Right lobe of liver (tissue), 6 donors: ENCODE measurements at regions not wholly inside any gene's neighbourhood (a gene's known extent, or its start where the extent isn't known, plus 50 kb on each side); places are given as distances from the start of the nearest gene placed in this dataset.

Experiments
- ATAC-seq, 4 donors: fragments of 200-7000 bp; cut with Tn5 transposase; one replicate each; pipeline ENCODE4 v1.9.1; 2020; ENCODE audit warnings: mild to moderate bottlenecking in 4 of 4, moderate library complexity in 4 of 4
- DNase-seq, 3 donors: peaks; one replicate each; pipeline ENCODE4 v3.0.0-alpha.2; 2020
- H3K27ac ChIP-seq, 3 donors: fragments of 200-600 bp; one replicate each; pipeline ENCODE4 v1.8.0; 2022
- H3K27me3 ChIP-seq, 2 donors: fragments of 200-600 bp; one replicate each; pipeline ENCODE4 v1.8.0; 2022
- H3K36me3 ChIP-seq, 4 donors: fragments of 200-600 bp; sonication (generic) in 1 of 4; one replicate each; pipeline versions ENCODE4 v1.5.1 to v1.8.0; 2017 to 2022; ENCODE audit warnings: control low read depth in 1 of 4
- H3K4me1 ChIP-seq, 4 donors: fragments of 200-600 bp; sonication (generic) in 1 of 4; one replicate each; pipeline versions ENCODE4 v1.5.1 to v1.8.0; 2017 to 2022; ENCODE audit warnings: control low read depth in 1 of 4
- H3K4me3 ChIP-seq, 3 donors: fragments of 200-600 bp; one replicate each; pipeline ENCODE4 v1.8.0; 2022
- H3K9me3 ChIP-seq, 4 donors: fragments of 200-600 bp; sonication (generic) in 1 of 4; one replicate each; pipeline versions ENCODE4 v1.5.1 to v1.8.0; 2017 to 2022; ENCODE audit warnings: control low read depth in 1 of 4
- CTCF ChIP-seq, 4 donors: fragments of 200-600 bp in 3 of 4; fragments of 450-650 bp in 1 of 4; IDR thresholded peaks; one replicate each; pipeline versions ENCODE4 v1.5.1 to v1.8.0; 2016 to 2022; ENCODE audit warnings: antibody characterized with exemption in 4 of 4, mild to moderate bottlenecking in 2 of 4
- POLR2A ChIP-seq: fragments of 450-650 bp; IDR thresholded peaks from one replicate; pipeline ENCODE4 v1.6.1; 2017; ENCODE audit warnings: antibody characterized with exemption, mild to moderate bottlenecking
- WGBS: methylation state at CpG from one replicate; pipeline ENCODE4 v1.1.6; 2018; ENCODE audit warnings: low coverage, low lambda C conversion rate; ENCODE audit not compliant: insufficient coverage; ENCODE audit errors: missing lambda C conversion rate; 5-methylcytosine and 5-hydroxymethylcytosine counted together
- intact Hi-C, 2 donors: fragments of 100-400 bp; cut with DNase I; formaldehyde crosslinking; loops; one replicate each; pipeline versions ENCODE4 v1.11.2 to v1.14.1; 2022
- donor health status: DM: no; HTN: yes; CAD: no.
- donor health status: DM: no; HTN: no; CAD: no.
- donor health status: DM: no; HTN: no; CAD: no.
- donor health status: DM: no; HTN: yes; CAD: no.
- donor health status: DM: no; HTN: yes; CAD: no.

- no peak for ATAC-seq
- Histone ChIP-seq H3K27me3 (no peaks in the 10 kb centered on the region), H3K4me1 (no peaks in the 10 kb centered on the region), H3K36me3 (no peaks in the 10 kb centered on the region), H3K27ac (no peak overlapping the region), H3K9me3 (no peaks in the 10 kb centered on the region), H3K4me3 (no peak overlapping the region)
- intact Hi-C loops: no loop called here
- DNase-seq: no peak
- TF ChIP-seq CTCF (IDR thresholded peaks at IDR 0.05) (no peak), POLR2A (no peak)
Measured at GRCh38 chr14:42550310-42550709, 943.6 kb downstream of the LRFN5 start.

- intact Hi-C loops: no loop called here
- Histone ChIP-seq H3K36me3 (no peaks in the 10 kb centered on the region), H3K27me3 (no peaks in the 10 kb centered on the region), H3K9me3 (no peaks in the 10 kb centered on the region), H3K4me3 (no peak overlapping the region), H3K4me1 (no peaks in the 10 kb centered on the region), H3K27ac (no peak overlapping the region)
- TF ChIP-seq CTCF (IDR thresholded peaks at IDR 0.05): no peak
- TF ChIP-seq POLR2A: no peak
- no peak for ATAC-seq
- no peak for DNase-seq
Measured at GRCh38 chr14:42548349-42548748, 941.7 kb downstream of the LRFN5 start.

- Histone ChIP-seq H3K27me3 (no peaks in the 10 kb centered on the region), H3K9me3 (no peaks in the 10 kb centered on the region), H3K4me1 (no peaks in the 10 kb centered on the region), H3K4me3 (no peak overlapping the region), H3K36me3 (no peaks in the 10 kb centered on the region), H3K27ac (no peak overlapping the region)
- no peak for ATAC-seq
- intact Hi-C loops: no loop called here
- 26% methylated on average over 2 of the region's 2 CpGs for WGBS
- TF ChIP-seq CTCF (IDR thresholded peaks at IDR 0.05): no peak
- TF ChIP-seq POLR2A: no peak
- no peak for DNase-seq
Measured at GRCh38 chr14:42545636-42546035, 939.0 kb downstream of the LRFN5 start.

GRCh38 chr14:42541535-42542001 is 934.9 kb downstream of the LRFN5 start:
- no peaks in the 10 kb centered on the region for H3K27me3 ChIP-seq
- no peaks in the 10 kb centered on the region for H3K4me1 ChIP-seq
- ATAC-seq (no peak), DNase-seq (no peak)
- H3K27ac ChIP-seq: no peak overlapping the region
- H3K4me3 ChIP-seq: no peak overlapping the region
- no peaks in the 10 kb centered on the region for H3K36me3 ChIP-seq
- intact Hi-C loops: no loop called here
- TF ChIP-seq POLR2A (no peak), CTCF (IDR thresholded peaks at IDR 0.05) (no peak)
- WGBS: 29% methylated on average over 3 of the region's 3 CpGs
- no peaks in the 10 kb centered on the region for H3K9me3 ChIP-seq

GRCh38 chr14:42535397-42535796 is 928.7 kb downstream of the LRFN5 start:
- TF ChIP-seq POLR2A (no peak), CTCF (IDR thresholded peaks at IDR 0.05) (no peak)
- 68% methylated on average over 9 of the region's 10 CpGs for WGBS
- H3K9me3 ChIP-seq: no peaks in the 10 kb centered on the region
- no peaks in the 10 kb centered on the region for H3K4me1 ChIP-seq
- DNase-seq (no peak), ATAC-seq (no peak)
- no peaks in the 10 kb centered on the region for H3K36me3 ChIP-seq
- no peaks in the 10 kb centered on the region for H3K27me3 ChIP-seq
- H3K4me3 ChIP-seq: no peak overlapping the region
- intact Hi-C loops: no loop called here
- no peak overlapping the region for H3K27ac ChIP-seq
